GM08714 (cell line): ENCODE measurements at regions not wholly inside any gene's neighbourhood (a gene's known extent, or its start where the extent isn't known, plus 50 kb on each side); places are given as distances from the start of the nearest gene placed in this dataset.

Source experiments
- H3K4me3 ChIP-seq: fragments of 200-500 bp; sonication (Bioruptor generic); 2 replicates; pipeline ENCODE4 v1.5.1; 2014; ENCODE audit warnings: mild to moderate bottlenecking, low read length, inconsistent platforms
- ZNF274 ChIP-seq: IDR thresholded peaks from 2 replicates; pipeline ENCODE4 v1.6.1; 2012; ENCODE audit warnings: mild to moderate bottlenecking, low read depth, low read length

- TF ChIP-seq ZNF274: no peak
Measured at GRCh38 chr22:48557473-48557872, 1270.2 kb downstream of the BRD1 start.

DNA sequence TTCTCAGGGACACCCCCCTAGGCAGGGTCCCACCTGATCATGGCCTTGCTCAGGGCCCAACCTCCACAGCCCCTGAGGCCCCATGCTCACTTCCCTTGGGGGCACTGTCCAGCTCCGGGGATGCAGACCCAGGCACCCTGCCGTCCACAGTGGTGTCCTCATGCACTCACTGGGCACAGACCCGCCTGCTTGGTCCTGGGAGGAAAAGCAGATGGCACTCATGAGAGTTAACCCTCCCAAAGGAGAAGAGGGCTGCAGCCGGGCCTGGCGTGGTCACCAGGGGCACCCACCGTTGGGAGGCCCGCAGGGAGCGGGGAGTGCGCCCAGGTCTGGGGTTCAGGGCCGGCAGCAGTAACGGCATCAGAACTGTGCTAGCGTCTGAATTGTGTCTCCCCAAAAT lies 1270.9 kb downstream of the BRD1 start:
- no peak overlapping the region for H3K4me3 ChIP-seq
- no peak for TF ChIP-seq ZNF274

More at GRCh38 chr22:48557473-48557872, 1270.2 kb downstream of the BRD1 start:
- no peak overlapping the region for H3K4me3 ChIP-seq

GRCh38 chr22:48556222-48556621 lies 1271.5 kb downstream of the BRD1 start:
- H3K4me3 ChIP-seq: no peak overlapping the region
- no peak for TF ChIP-seq ZNF274

- no peak overlapping the region for H3K4me3 ChIP-seq
- no peak for TF ChIP-seq ZNF274
Measured at GRCh38 chr22:48555606-48556005, 1272.1 kb downstream of the BRD1 start.

DNA sequence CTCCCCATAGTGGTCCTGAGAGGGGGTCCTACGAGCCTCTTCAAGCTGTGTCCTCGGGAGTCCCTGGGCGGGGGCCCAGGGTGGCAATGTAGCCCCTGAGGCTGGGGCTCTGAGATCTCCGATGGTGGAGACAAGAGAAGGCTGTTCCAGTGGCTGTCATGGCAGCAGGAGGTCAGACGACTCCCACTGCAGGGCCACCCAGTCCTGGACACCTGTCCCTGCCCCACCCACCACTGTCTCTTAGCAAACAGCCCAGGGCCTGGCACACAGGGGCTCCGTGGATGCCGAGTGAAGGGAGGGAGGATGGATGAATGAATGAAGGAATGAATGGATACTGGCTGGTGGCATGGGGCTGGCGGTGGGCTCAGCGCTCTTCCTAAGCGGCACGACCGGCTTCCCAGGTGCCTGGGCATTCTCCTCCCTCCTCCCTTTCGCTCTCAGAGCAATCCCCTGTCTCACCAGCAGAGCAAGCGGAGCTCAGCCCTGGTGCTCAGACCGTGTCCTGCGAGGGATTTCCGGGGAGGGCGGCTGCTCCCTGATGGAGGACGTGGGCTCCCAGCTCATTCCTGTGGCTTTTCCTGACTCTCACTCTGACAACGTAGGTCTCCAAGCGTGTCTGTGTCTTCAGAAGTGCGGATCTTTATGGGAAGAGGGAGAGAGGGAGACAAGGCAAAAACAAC lies 1272.6 kb downstream of the BRD1 start:
- TF ChIP-seq ZNF274: no peak
- H3K4me3 ChIP-seq: no peak overlapping the region

- H3K4me3 ChIP-seq: no peak overlapping the region
- TF ChIP-seq ZNF274: no peak
Measured at GRCh38 chr22:48553694-48554308, 1273.9 kb downstream of the BRD1 start.

GRCh38 chr22:48553119-48553518 lies 1274.6 kb downstream of the BRD1 start:
- no peak overlapping the region for H3K4me3 ChIP-seq
- TF ChIP-seq ZNF274: no peak

GRCh38 chr22:48551716-48552268 lies 1275.9 kb downstream of the BRD1 start:
- TF ChIP-seq ZNF274: no peak
- no peak overlapping the region for H3K4me3 ChIP-seq

DNA sequence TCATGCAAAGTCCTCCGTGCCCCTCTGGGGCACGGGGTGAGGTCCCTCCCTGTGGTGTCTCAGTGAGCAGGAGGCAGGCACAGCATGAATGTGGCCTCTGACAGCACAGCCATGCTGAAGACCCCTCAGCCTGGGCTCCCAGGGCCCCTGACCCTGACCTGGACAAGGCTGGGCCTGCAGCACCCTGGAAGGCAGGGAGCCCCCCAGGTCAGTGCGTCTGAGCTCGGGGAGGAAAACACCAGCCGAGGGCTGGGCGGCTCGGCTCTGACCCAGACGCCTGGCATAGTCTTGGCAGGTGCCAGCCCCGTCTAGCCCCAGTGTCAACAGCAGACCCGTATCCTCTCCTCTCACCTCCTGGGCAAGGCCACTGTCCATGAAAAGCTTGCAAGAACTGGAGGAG lies 1276.6 kb downstream of the BRD1 start:
- no peak for TF ChIP-seq ZNF274
- no peak overlapping the region for H3K4me3 ChIP-seq

- no peak for TF ChIP-seq ZNF274
- no peak overlapping the region for H3K4me3 ChIP-seq
Measured at GRCh38 chr22:48548391-48548790, 1279.3 kb downstream of the BRD1 start.

GRCh38 chr22:48547971-48548370 lies 1279.7 kb downstream of the BRD1 start:
- TF ChIP-seq ZNF274: no peak
- H3K4me3 ChIP-seq: no peak overlapping the region

- H3K4me3 ChIP-seq: no peak overlapping the region
- no peak for TF ChIP-seq ZNF274
Measured at GRCh38 chr22:48546653-48547424, 1280.8 kb downstream of the BRD1 start.

- no peak for TF ChIP-seq ZNF274
- no peak overlapping the region for H3K4me3 ChIP-seq
Measured at GRCh38 chr22:48545987-48546386, 1281.7 kb downstream of the BRD1 start.

DNA sequence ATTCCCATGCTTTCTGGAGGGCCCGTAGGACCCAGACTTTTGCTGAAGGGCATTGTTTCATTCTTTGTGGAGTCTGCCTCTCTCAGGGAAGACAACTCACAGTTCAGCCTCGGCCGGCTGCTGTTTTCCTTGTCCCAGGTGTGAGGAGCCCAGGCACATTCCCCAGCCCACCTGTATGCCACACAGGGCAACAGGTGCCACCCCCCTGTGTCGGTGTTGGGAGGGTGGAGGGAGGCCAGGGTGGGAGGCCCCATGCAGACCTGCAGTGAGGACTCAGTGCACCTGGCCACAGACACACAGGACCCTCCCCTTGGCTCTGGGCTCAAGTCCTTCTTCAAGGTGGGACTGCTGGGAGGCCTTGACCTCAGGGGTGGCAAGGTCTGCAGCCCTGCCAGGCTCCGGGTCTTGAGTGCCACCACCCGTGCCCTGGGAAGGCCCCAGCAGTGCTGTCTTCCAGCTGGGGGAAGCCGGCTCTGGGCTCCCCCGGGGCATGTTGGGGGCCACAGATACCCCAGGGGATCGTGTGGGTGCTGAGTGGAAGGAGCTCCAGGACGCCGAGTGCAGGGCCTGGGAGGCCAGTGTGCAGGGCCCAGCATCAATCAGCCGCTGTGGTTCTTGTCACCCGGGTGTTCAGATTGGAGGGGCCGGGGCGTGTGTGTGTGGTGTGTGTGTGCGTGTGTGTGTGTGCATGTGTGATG lies 1286.1 kb downstream of the BRD1 start:
- no peak overlapping the region for H3K4me3 ChIP-seq
- no peak for TF ChIP-seq ZNF274
